Right lobe of liver (tissue), 6 donors: ENCODE measurements at regions not wholly inside any gene's neighbourhood (a gene's known extent, or its start where the extent isn't known, plus 50 kb on each side); places are given as distances from the start of the nearest gene placed in this dataset.

Source experiments
- ATAC-seq, 4 donors: fragments of 200-7000 bp; cut with Tn5 transposase; one replicate each; pipeline ENCODE4 v1.9.1; 2020; ENCODE audit warnings: mild to moderate bottlenecking in 4 of 4, moderate library complexity in 4 of 4
- DNase-seq, 3 donors: peaks; one replicate each; pipeline ENCODE4 v3.0.0-alpha.2; 2020
- H3K27ac ChIP-seq, 3 donors: fragments of 200-600 bp; one replicate each; pipeline ENCODE4 v1.8.0; 2022
- H3K27me3 ChIP-seq, 2 donors: fragments of 200-600 bp; one replicate each; pipeline ENCODE4 v1.8.0; 2022
- H3K36me3 ChIP-seq, 4 donors: fragments of 200-600 bp; sonication (generic) in 1 of 4; one replicate each; pipeline versions ENCODE4 v1.5.1 to v1.8.0; 2017 to 2022; ENCODE audit warnings: control low read depth in 1 of 4
- H3K4me1 ChIP-seq, 4 donors: fragments of 200-600 bp; sonication (generic) in 1 of 4; one replicate each; pipeline versions ENCODE4 v1.5.1 to v1.8.0; 2017 to 2022; ENCODE audit warnings: control low read depth in 1 of 4
- H3K4me3 ChIP-seq, 3 donors: fragments of 200-600 bp; one replicate each; pipeline ENCODE4 v1.8.0; 2022
- H3K9me3 ChIP-seq, 4 donors: fragments of 200-600 bp; sonication (generic) in 1 of 4; one replicate each; pipeline versions ENCODE4 v1.5.1 to v1.8.0; 2017 to 2022; ENCODE audit warnings: control low read depth in 1 of 4
- POLR2A ChIP-seq: fragments of 450-650 bp; IDR thresholded peaks from one replicate; pipeline ENCODE4 v1.6.1; 2017; ENCODE audit warnings: antibody characterized with exemption, mild to moderate bottlenecking
- WGBS: methylation state at CpG from one replicate; pipeline ENCODE4 v1.1.6; 2018; ENCODE audit warnings: low coverage, low lambda C conversion rate; ENCODE audit not compliant: insufficient coverage; ENCODE audit errors: missing lambda C conversion rate; 5-methylcytosine and 5-hydroxymethylcytosine counted together
- intact Hi-C, 2 donors: fragments of 100-400 bp; cut with DNase I; formaldehyde crosslinking; loops; one replicate each; pipeline versions ENCODE4 v1.11.2 to v1.14.1; 2022
- TF ChIP-seq, protein P1 (sequence below), 4 donors: fragments of 200-600 bp in 3 of 4; fragments of 450-650 bp in 1 of 4; IDR thresholded peaks; one replicate each; pipeline versions ENCODE4 v1.5.1 to v1.8.0; 2016 to 2022; ENCODE audit warnings: antibody characterized with exemption in 4 of 4, mild to moderate bottlenecking in 2 of 4
- donor health status: DM: no; HTN: yes; CAD: no.
- donor health status: DM: no; HTN: no; CAD: no.
- donor health status: DM: no; HTN: no; CAD: no.
- donor health status: DM: no; HTN: yes; CAD: no.
- donor health status: DM: no; HTN: yes; CAD: no.

DNA sequence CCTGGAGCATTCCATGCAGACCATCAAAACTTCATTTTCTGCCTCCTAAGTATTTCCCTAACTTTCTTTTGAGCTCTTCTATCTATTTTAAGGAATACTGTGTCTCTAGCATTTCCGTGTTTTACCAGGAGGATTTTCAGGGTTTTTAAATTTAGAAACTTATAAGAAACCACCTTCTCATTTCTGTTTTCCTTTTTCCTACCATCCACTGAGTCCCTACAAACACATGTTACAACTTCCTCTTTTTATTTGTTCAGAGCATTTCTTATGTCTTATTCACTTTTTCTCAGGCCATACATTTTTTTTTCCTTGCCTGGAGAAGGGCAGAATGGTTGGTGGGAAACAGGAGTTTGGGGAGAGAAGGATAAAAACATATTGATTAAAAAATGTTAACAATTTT is 130.0 kb upstream of the BMP5 start:
- H3K4me1 ChIP-seq: no peaks in the 10 kb centered on the region
- H3K36me3 ChIP-seq: no peaks in the 10 kb centered on the region
- 22% methylated on average over 1 of the region's 1 CpG for WGBS
- TF ChIP-seq, protein P1, sequence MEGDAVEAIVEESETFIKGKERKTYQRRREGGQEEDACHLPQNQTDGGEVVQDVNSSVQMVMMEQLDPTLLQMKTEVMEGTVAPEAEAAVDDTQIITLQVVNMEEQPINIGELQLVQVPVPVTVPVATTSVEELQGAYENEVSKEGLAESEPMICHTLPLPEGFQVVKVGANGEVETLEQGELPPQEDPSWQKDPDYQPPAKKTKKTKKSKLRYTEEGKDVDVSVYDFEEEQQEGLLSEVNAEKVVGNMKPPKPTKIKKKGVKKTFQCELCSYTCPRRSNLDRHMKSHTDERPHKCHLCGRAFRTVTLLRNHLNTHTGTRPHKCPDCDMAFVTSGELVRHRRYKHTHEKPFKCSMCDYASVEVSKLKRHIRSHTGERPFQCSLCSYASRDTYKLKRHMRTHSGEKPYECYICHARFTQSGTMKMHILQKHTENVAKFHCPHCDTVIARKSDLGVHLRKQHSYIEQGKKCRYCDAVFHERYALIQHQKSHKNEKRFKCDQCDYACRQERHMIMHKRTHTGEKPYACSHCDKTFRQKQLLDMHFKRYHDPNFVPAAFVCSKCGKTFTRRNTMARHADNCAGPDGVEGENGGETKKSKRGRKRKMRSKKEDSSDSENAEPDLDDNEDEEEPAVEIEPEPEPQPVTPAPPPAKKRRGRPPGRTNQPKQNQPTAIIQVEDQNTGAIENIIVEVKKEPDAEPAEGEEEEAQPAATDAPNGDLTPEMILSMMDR (IDR thresholded peaks at IDR 0.05): no peak
- no peak for TF ChIP-seq POLR2A
- no peaks in the 10 kb centered on the region for H3K9me3 ChIP-seq
- no peak overlapping the region for H3K4me3 ChIP-seq
- DNase-seq (no peak), ATAC-seq (no peak)
- H3K27me3 ChIP-seq: no peaks in the 10 kb centered on the region
- intact Hi-C loops: no loop called here
- no peak overlapping the region for H3K27ac ChIP-seq

DNA sequence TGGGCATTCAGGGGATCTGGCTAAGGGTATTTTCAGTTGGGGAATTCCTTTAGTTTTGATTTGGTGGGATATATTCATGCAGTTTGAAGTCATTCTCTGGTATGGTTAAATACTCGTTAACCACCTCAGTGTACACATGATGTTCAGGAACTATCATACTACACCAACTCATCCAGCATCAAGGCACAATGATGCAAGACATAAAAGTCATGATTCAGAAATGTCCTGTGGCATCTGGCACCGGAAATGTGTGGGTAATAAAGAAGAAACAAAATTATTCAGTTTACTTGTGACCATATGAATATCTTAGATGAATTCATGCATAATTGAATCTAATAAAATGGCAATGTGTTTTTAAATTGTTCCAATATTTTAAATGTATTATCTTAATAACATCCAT is 129.0 kb upstream of the BMP5 start:
- H3K9me3 ChIP-seq: no peaks in the 10 kb centered on the region
- TF ChIP-seq, protein P1 (IDR thresholded peaks at IDR 0.05): no peak
- no peak for TF ChIP-seq POLR2A
- 46% methylated on average over 2 of the region's 2 CpGs for WGBS
- no peak overlapping the region for H3K27ac ChIP-seq
- no peak for ATAC-seq
- no peaks in the 10 kb centered on the region for H3K27me3 ChIP-seq
- no peak for DNase-seq
- intact Hi-C loops: no loop called here
- H3K36me3 ChIP-seq: no peaks in the 10 kb centered on the region
- H3K4me1 ChIP-seq: no peaks in the 10 kb centered on the region
- no peak overlapping the region for H3K4me3 ChIP-seq

DNA sequence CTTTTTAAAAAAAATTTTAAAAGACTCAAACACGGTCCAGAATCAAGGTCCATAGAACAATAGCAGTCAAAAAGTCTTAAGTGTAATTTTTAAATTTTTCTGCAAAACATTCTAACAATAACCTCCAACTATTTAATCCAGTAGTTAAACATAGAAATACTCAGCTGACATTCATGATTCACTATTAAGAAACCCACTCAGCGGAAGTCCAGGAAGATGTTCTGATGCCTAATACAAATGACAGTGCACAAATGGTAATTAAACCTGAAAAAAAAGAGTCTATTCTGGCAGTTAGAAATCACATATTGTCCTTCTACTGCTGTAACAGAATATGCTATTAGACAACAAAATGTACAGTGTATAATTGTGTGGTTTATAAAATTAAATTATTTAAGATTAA is 128.2 kb upstream of the BMP5 start:
- 58% methylated on average over 2 of the region's 2 CpGs for WGBS
- no peak overlapping the region for H3K4me3 ChIP-seq
- H3K4me1 ChIP-seq: no peaks in the 10 kb centered on the region
- H3K9me3 ChIP-seq: no peaks in the 10 kb centered on the region
- no peak for DNase-seq
- ATAC-seq: no peak
- H3K27ac ChIP-seq: no peak overlapping the region
- no peaks in the 10 kb centered on the region for H3K27me3 ChIP-seq
- intact Hi-C loops: no loop called here
- H3K36me3 ChIP-seq: no peaks in the 10 kb centered on the region
- TF ChIP-seq POLR2A: no peak
- TF ChIP-seq, protein P1 (IDR thresholded peaks at IDR 0.05): no peak

DNA sequence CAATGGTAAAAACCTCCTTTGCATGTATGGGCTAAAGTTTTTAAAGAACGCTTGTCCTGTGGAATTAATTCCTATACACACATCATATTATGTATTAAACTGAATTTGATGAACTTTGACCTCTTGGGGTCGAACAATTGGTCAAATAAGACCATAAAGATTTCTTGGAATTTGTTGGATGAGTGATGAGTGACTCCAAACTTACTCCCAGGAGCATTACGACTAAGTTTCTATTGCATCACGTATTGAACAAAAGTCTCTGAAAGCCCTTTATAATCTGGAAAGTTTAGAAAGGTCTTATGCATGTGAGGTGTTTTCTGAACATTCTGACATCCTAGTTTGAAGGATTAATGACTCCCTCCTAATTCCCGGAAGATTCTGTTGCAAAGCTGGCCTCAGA is 126.9 kb upstream of the BMP5 start:
- intact Hi-C loops: no loop called here
- WGBS: 60% methylated on average over 5 of the region's 5 CpGs
- TF ChIP-seq POLR2A: no peak
- TF ChIP-seq, protein P1 (IDR thresholded peaks at IDR 0.05): no peak

DNA sequence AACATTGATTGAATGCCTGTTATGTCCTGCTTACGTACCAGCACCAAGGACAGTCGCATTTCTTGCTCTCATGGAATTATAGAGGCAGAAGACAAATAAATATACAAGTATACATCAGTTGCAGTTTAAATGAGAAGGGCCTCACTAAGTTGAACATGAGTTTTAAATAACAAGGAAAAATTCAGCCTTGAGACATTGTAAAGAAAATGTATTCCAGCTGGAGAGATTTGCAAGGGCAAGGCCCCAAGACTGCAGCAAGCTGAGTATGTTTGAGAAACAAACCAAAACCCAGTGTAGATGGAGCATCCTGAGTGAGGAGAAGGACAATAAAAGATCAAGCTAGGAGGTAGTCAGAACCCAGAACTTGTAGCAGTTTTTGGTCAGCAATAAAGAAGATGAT is 123.2 kb upstream of the BMP5 start:
- Histone ChIP-seq H3K9me3 (no peaks in the 10 kb centered on the region), H3K36me3 (no peaks in the 10 kb centered on the region), H3K27me3 (no peaks in the 10 kb centered on the region), H3K4me1 (no peaks in the 10 kb centered on the region), H3K27ac (no peak overlapping the region), H3K4me3 (no peak overlapping the region)
- no peak for ATAC-seq
- intact Hi-C loops: no loop called here
- no peak for DNase-seq
- WGBS: 53% methylated on average over 2 of the region's 2 CpGs
- TF ChIP-seq POLR2A: no peak
- TF ChIP-seq, protein P1 (IDR thresholded peaks at IDR 0.05): no peak

More for the DNA sequence above, 126.9 kb upstream of the BMP5 start:
- no peaks in the 10 kb centered on the region for H3K27me3 ChIP-seq
- no peak overlapping the region for H3K27ac ChIP-seq
- H3K9me3 ChIP-seq: no peaks in the 10 kb centered on the region
- no peaks in the 10 kb centered on the region for H3K36me3 ChIP-seq
- H3K4me1 ChIP-seq: no peaks in the 10 kb centered on the region
- H3K4me3 ChIP-seq: no peak overlapping the region
- ATAC-seq (no peak), DNase-seq (no peak)
